Aorta (tissue), 5 donors: ENCODE measurements at regions not wholly inside any gene's neighbourhood (a gene's known extent, or its start where the extent isn't known, plus 50 kb on each side); places are given as distances from the start of the nearest gene placed in this dataset.

Experiments
- ATAC-seq: fragments of 200-7000 bp; cut with Tn5 transposase; one replicate; pipeline ENCODE4 v1.9.1; 2022; ENCODE audit warnings: moderate library complexity; ENCODE audit not compliant: low FRiP score
- DNase-seq, 2 donors: peaks; one replicate each; pipeline ENCODE4 v3.0.0-alpha.2; 2020
- H3K27ac ChIP-seq, 2 donors: one replicate each; pipeline ENCODE4 v1.5.1; 2013; ENCODE audit warnings: low read length in 2 of 2, mild to moderate bottlenecking in 2 of 2, moderate library complexity in 2 of 2, control low read depth in 1 of 2, inconsistent platforms in 1 of 2, low read depth in 1 of 2
- H3K27me3 ChIP-seq, 2 donors: one replicate each; pipeline ENCODE4 v1.6.1; 2013; ENCODE audit warnings: control low read depth in 1 of 2, low read length in 1 of 2, mild to moderate bottlenecking in 1 of 2, moderate library complexity in 1 of 2; ENCODE audit not compliant: insufficient read depth in 2 of 2, control insufficient read depth in 1 of 2
- H3K36me3 ChIP-seq, 2 donors: one replicate each; pipeline ENCODE4 v1.6.1; 2013; ENCODE audit warnings: control low read depth in 1 of 2, low read length in 1 of 2, mild to moderate bottlenecking in 1 of 2; ENCODE audit not compliant: insufficient read depth in 2 of 2, control insufficient read depth in 1 of 2
- H3K4me1 ChIP-seq, 2 donors: one replicate each; pipeline ENCODE4 v1.6.1; 2013; ENCODE audit warnings: low read length in 2 of 2, control low read depth in 1 of 2, mild to moderate bottlenecking in 1 of 2, moderate library complexity in 1 of 2; ENCODE audit not compliant: insufficient read depth in 2 of 2, control insufficient read depth in 1 of 2
- H3K4me3 ChIP-seq, 2 donors: one replicate each; pipeline ENCODE4 v1.5.1; 2013; ENCODE audit warnings: low read length in 2 of 2, control low read depth in 1 of 2, mild to moderate bottlenecking in 1 of 2
- H3K9me3 ChIP-seq: one replicate; pipeline ENCODE4 v1.6.1; 2013; ENCODE audit warnings: mild to moderate bottlenecking, low read length; ENCODE audit not compliant: control insufficient read depth
- WGBS, 2 donors: extraction: QIAGEN DNeasy Blood & Tissue Kit; methylation state at CpG; one replicate each; pipeline ENCODE4 v1.1.7; 2013; 5-methylcytosine and 5-hydroxymethylcytosine counted together
- intact Hi-C, 2 donors: fragments of 100-400 bp; cut with DNase I; formaldehyde crosslinking; loops; one replicate each; pipeline versions ENCODE4 v1.14.2 to v1.15.0; 2022
- donor health status: healthy with polysubstance abuse.
- donor health status: Bipolar disorder and iron deficiency.
- donor health status: DM: no; HTN: no; CAD: no.
- donor health status: DM: no; HTN: no; CAD: no.
- donor health status: DM: yes; HTN: yes; CAD: no.

DNA sequence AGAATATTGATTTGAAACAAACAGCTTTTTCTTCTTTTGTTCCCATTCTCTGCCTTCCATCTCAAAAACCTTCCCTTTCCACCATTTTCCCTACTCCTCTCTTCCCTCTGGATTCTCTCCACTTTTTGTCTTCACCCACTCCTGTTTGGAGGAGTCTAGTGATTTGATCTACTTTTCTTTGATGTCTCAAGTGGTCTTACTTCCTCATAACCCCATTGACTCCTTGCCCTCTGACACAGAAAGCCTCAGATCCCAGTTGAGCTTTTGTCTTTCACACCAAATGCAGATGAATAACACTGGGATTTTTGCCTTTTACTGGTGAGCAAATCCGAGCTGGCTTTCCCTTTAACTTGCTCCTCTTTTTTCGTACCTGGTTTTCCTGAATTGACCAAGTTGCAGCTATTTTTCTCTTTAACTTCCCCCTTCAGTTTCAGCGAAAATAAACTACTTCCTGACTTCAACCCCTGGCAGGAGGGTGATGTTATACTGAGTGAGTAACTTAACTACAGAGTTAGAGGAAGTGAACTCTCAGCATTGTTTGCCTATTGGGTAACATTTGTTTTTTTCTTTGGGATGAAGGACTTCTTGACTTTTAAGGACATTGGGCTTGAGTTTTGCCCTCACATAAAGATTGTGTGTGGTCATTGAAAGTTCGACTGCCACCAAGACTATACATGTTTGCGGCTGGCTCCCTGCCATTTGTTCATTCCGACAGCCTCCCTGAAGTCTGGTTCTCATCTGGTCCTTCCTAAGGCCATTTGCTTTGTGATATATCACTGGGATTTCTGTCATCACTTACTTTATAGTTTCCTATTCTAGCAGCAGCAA lies 392.8 kb upstream of the NR3C2 start:
- 36% methylated on average over 6 of the region's 6 CpGs for WGBS, 2 donors
- H3K36me3 ChIP-seq: no peaks in the 10 kb centered on the region
- peaks cover 0 to 2% of the 10 kb centered on the region in 2 donors for H3K4me1 ChIP-seq
- DNase-seq: no peak
- H3K27me3 ChIP-seq: no peaks in the 10 kb centered on the region
- no peak for ATAC-seq
- intact Hi-C loops: no loop called here
- no peak overlapping the region for H3K27ac ChIP-seq
- H3K4me3 ChIP-seq: no peak overlapping the region
- H3K9me3 ChIP-seq: no peaks in the 10 kb centered on the region

- no peaks in the 10 kb centered on the region for H3K27me3 ChIP-seq
- intact Hi-C loops: no loop called here
Observed at GRCh38 chr4:148831945-148832344, 389.7 kb upstream of the NR3C2 start.

GRCh38 chr4:148828291-148828690 lies 386.1 kb upstream of the NR3C2 start:
- no peak for ATAC-seq
- intact Hi-C loops: no loop called here
- no peaks in the 10 kb centered on the region for H3K4me1 ChIP-seq
- H3K4me3 ChIP-seq: no peak overlapping the region
- H3K27me3 ChIP-seq: no peaks in the 10 kb centered on the region
- WGBS, 2 donors: 68 to 81% methylated on average over 3 of the region's 3 CpGs
- H3K36me3 ChIP-seq: no peaks in the 10 kb centered on the region
- H3K27ac ChIP-seq: no peak overlapping the region
- no peaks in the 10 kb centered on the region for H3K9me3 ChIP-seq
- no peak for DNase-seq

More at GRCh38 chr4:148831945-148832344, 389.7 kb upstream of the NR3C2 start:
- Histone ChIP-seq H3K27ac (no peak overlapping the region), H3K36me3 (no peaks in the 10 kb centered on the region), H3K4me1 (peaks cover 0 to 2% of the 10 kb centered on the region in 2 donors), H3K9me3 (no peaks in the 10 kb centered on the region), H3K4me3 (no peak overlapping the region)
- ATAC-seq (no peak), DNase-seq (no peak)

GRCh38 chr4:148827781-148828180 lies 385.6 kb upstream of the NR3C2 start:
- no peaks in the 10 kb centered on the region for H3K9me3 ChIP-seq
- no peaks in the 10 kb centered on the region for H3K4me1 ChIP-seq
- intact Hi-C loops: no loop called here
- no peak overlapping the region for H3K27ac ChIP-seq
- H3K36me3 ChIP-seq: no peaks in the 10 kb centered on the region
- no peaks in the 10 kb centered on the region for H3K27me3 ChIP-seq
- ATAC-seq (no peak), DNase-seq (no peak)
- WGBS, 2 donors: 53% methylated on average over 2 of the region's 2 CpGs
- H3K4me3 ChIP-seq: no peak overlapping the region

DNA sequence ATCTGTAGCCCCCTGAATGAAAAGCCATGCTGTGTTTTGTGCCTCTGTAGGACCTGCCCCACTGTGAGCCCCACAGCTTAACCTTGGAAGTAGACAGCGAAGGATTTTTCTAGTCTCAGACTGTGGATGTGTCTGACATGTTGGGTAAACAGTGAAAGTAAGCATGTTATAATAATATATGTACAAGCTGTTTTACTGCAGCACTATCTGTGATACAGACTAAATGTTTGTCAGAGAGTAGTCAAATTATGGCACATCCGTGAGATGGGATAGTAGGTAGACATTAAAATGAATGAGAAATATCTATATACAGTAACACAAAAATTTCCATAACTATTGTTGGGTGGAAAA lies 381.2 kb upstream of the NR3C2 start:
- DNase-seq (no peak), ATAC-seq (no peak)
- H3K4me1 ChIP-seq: no peaks in the 10 kb centered on the region
- H3K36me3 ChIP-seq: no peaks in the 10 kb centered on the region
- no peak overlapping the region for H3K4me3 ChIP-seq
- no peaks in the 10 kb centered on the region for H3K27me3 ChIP-seq
- intact Hi-C loops: no loop called here
- 90 to 96% methylated on average over 2 of the region's 2 CpGs for WGBS, 2 donors
- H3K9me3 ChIP-seq: no peaks in the 10 kb centered on the region
- H3K27ac ChIP-seq: no peak overlapping the region

GRCh38 chr4:148822572-148823418 lies 380.6 kb upstream of the NR3C2 start:
- ATAC-seq: no peak
- no peaks in the 10 kb centered on the region for H3K4me1 ChIP-seq
- H3K9me3 ChIP-seq: no peaks in the 10 kb centered on the region
- H3K36me3 ChIP-seq: no peaks in the 10 kb centered on the region
- intact Hi-C loops: no loop called here
- no peak overlapping the region for H3K4me3 ChIP-seq
- no peak for DNase-seq
- H3K27ac ChIP-seq: no peak overlapping the region
- 87 to 89% methylated on average over 5 of the region's 5 CpGs for WGBS, 2 donors
- H3K27me3 ChIP-seq: no peaks in the 10 kb centered on the region

GRCh38 chr4:148814030-148814429 lies 371.8 kb upstream of the NR3C2 start:
- 82 to 94% methylated on average over 1 of the region's 1 CpG for WGBS, 2 donors
- ATAC-seq (no peak), DNase-seq (no peak)
- H3K27ac ChIP-seq: no peak overlapping the region
- no peaks in the 10 kb centered on the region for H3K9me3 ChIP-seq
- intact Hi-C loops: no loop called here
- H3K36me3 ChIP-seq: no peaks in the 10 kb centered on the region
- no peaks in the 10 kb centered on the region for H3K4me1 ChIP-seq
- H3K4me3 ChIP-seq: no peak overlapping the region
- no peaks in the 10 kb centered on the region for H3K27me3 ChIP-seq

GRCh38 chr4:148813289-148813688 lies 371.1 kb upstream of the NR3C2 start:
- Histone ChIP-seq H3K4me3 (no peak overlapping the region), H3K27me3 (no peaks in the 10 kb centered on the region), H3K9me3 (no peaks in the 10 kb centered on the region), H3K36me3 (no peaks in the 10 kb centered on the region), H3K4me1 (no peaks in the 10 kb centered on the region), H3K27ac (no peak overlapping the region)
- ATAC-seq (no peak), DNase-seq (no peak)
- intact Hi-C loops: no loop called here

- DNase-seq: no peak
- H3K4me1 ChIP-seq: no peaks in the 10 kb centered on the region
- intact Hi-C loops: no loop called here
- H3K36me3 ChIP-seq: no peaks in the 10 kb centered on the region
- H3K27me3 ChIP-seq: no peaks in the 10 kb centered on the region
- H3K9me3 ChIP-seq: no peaks in the 10 kb centered on the region
- 8 to 9% methylated on average over 3 of the region's 3 CpGs for WGBS, 2 donors
- no peak for ATAC-seq
- no peak overlapping the region for H3K27ac ChIP-seq
- no peak overlapping the region for H3K4me3 ChIP-seq
Observed at GRCh38 chr4:148812101-148812500, 369.9 kb upstream of the NR3C2 start.
